T follicular helper cell (primary cell): ENCODE measurements at regions not wholly inside any gene's neighbourhood (a gene's known extent, or its start where the extent isn't known, plus 50 kb on each side); places are given as distances from the start of the nearest gene placed in this dataset.
"Not testable (repeated sequence)": the region's sequence is repeated elsewhere in the genome, so short reads cannot be mapped to it uniquely, and the experiment has no call there.

Source experiments
- DNase-seq: peaks from one replicate; pipeline ENCODE4 v3.0.0-alpha.2; 2020; ENCODE audit warnings: low read depth

DNA sequence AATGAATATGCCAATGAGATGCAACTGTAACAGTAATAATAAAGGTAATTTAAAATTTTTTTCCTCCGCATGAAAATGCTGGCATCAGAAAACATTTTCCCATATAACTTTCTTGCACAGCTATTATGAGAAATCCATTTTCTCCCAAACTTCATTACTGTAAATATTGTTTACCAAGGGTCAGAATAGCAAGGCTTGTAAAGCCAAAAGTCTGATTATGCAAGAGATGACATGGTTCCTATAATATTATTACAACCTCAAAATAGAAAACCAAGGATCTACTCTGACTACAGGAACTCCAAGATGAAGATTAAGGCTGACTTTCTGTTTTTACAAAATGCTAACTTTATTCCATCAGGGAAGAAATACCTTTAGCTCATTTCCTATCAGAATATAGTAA is 162.7 kb upstream of the CDK1 start:
- no peak for DNase-seq

DNA sequence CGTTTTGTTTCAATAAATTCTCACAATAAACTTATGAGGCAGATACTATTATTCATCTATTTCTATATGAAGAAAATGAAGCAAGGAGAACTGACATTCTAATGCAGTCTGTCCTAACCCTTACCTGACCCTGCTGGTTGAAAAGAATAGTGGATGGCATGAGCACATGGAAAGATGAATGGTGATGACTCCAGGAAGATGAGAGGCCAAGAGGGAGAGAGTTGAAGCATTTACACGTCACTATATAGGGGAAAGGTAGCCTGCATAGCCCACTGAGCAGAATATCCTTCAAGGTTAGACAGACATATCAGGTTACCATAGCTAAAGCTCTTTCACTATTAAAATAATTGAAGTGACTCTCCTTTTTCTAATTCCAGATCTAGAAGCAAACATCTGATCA is 163.9 kb upstream of the CDK1 start:
- no peak for DNase-seq

DNA sequence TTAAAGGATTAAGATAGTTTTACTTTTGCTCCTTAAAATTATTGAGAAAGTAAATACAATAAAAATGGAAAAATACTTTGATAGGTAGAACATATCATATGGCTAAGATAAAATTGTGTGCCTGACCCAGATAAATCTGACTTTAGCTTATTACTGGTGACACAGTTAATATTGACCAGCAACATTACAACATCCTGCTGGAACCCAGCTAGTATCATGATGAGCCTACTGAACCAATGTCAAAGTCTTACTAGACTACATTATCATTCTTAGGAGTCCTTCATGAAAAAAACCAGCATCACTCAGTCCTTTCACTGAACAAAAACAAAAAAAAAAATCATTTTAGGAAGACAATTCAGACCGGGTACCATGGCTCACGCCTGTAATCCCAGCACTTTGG is 164.8 kb upstream of the CDK1 start:
- no peak for DNase-seq

DNA sequence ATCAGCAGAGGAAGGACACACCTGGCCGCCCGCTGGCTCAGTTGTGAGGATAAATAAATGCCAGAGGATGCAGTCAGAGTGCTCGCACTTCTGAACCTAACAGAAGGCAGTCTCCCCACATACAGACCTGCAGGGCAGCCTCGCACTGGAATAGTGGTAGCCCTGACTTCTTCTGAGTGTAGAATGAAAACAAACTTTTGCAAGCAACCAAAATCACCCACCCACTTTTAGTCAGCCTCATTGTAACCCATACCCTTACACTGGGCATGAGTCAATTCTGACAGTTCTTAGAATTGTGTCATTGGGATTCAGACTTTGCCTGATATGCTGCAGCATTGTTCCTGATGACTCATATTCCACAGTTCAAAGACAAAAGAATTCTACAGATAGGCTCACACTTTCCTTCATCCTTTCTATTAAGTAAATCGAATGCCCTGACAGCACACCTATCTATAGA is 167.0 kb upstream of the CDK1 start:
- DNase-seq, result no peak

DNA sequence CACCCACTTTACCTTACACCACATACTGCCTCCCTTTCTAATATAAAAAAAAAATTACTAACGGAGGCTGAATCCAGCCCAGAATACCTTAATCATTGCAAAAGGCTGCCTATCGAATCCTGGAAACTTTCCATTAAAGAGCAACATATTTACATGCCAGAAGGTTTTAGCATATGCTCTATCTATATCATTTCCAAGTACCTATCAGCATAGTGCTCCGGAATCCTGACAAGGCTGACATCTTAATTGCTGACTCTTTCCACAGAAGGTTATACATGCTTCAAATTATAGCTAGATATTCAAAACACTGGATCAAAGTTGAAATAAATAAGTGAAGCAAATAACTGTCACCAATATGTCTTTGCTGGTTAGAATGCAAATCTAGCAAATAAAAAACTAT is 170.9 kb upstream of the CDK1 start:
- DNase-seq, result no peak

DNA sequence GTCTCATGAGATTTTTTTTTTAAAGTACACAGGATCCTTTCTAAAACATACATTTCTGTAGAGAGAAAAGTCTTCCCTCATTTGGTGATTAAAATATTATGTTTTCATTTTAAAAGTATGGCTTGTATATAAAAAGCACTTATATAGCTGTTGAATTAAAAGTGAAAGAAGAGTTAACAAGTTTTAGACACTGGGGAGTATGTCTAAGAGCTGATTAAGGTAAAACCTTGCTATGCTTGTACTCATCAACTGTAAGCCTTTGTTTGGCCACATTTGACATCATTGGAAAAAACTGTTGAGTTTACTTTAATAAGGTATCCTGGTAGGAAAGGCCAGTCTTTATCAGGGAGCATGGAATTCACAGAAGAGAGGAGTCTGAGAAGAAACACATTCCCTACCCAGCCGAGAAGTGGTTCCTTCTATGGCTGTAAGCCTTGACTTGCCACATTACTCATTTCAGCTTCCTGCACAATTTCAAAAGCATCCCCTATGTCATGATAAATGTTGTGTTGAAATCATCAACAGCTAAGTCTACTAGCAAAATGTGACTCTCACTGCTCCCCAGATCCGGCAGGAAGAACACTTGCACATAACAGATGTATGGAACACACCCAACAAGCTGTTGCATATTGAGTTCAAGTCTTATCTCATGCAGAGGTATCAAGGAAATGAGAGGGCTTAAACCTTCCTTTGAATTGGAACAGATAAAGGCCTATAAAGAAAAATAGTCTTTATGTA is 171.8 kb upstream of the CDK1 start:
- DNase-seq, result no peak

DNA sequence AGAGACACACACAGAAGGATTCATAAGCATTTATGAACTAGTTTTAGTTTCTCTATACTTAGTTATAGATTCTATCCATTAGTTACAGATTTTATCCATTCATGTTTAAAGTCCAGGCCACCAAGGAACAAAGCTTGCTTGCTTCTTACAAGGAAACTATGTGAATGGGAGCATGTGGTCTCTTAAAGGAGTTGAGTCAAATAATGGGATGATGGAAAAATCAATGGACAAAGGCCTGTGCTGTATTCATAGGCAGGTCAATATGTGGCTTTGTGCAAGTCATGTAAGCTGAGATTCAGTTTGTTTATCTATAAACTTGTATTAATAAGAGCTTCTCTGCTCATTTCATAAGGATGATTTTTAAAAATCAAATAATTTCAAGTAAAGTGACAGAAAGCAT is 172.8 kb upstream of the CDK1 start:
- DNase-seq, result no peak

DNA sequence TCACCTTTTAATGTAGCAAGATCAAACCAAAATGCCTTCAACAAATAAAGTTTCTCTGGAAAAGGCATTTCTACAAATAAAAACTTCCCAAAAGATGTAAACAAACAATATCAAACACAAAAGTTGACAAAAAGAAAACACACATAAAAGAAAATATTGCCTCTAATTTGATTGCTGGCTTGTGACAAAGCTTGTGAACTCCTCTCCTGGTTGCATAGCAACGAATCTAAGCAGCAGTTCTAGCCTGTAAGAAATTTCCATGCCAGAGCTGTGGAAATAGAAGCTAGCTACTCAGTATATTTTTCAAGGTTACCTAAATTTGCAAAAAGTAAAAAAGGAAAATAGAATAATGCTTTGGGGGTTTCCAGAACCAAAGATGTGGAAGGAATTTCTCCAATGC is 173.9 kb upstream of the CDK1 start:
- DNase-seq, result no peak

DNA sequence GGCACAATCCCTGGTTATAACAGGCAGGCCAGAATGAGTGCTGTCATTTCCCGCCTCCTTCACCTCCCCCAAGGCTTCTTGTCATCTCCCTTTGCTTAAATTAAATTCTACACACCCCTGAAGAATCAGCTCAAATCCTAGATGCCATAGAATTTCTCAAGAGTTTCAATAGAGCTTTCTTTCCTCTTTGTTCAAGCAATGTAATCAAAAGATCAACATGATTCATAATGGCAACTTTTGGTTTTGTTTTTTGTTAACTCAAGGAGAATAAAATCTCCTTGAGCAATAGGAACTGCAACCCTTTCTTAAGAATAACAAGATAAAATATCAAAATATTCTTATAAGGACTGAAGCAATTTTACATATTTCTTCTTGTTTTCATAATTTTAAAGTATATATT is 180.8 kb upstream of the CDK1 start:
- no peak for DNase-seq

DNA sequence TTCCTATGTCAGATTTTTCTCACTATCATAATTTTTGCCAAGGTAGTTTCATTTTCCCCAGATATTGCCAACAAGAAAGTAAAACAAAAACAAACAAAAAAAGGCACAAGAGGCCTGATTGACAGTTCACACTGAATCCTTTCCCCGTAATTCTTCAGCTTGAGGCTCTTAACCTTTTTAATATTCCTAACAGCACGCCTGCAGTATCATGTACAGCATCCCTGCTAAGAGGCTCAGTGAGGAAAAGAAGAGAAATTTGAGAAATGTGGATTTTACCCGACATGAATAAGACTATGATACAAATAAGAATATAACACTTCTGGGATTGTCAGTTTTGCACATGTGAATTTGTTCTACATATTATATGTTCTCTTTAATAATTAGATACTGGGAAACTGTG is 182.4 kb upstream of the CDK1 start:
- DNase-seq, result no peak

DNA sequence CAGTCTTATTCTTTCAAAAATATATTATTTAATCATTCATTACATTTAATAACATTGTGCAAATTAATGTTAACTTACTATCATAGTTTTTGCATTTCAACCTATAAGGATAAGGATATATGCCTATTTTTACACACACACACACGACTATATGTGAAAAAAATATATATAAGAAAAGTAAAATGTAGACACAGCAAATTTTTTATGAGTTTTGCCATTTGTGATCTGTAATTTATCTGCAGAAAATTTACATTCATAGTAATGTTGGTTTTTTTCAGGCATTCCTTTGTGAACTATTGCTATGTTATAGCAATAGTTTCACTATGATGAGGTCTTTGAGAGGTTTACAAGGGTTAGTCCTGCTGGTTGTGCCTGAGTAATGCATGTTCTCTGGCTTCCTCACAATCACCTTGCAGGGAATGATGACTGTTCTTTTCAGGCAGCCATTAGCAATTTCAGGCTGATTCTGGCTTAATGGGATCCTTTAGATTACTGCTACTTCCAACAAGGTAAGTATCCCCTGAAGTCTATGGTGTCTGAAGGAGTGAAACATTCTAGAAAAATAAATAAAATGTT is 183.7 kb upstream of the CDK1 start:
- no peak for DNase-seq

DNA sequence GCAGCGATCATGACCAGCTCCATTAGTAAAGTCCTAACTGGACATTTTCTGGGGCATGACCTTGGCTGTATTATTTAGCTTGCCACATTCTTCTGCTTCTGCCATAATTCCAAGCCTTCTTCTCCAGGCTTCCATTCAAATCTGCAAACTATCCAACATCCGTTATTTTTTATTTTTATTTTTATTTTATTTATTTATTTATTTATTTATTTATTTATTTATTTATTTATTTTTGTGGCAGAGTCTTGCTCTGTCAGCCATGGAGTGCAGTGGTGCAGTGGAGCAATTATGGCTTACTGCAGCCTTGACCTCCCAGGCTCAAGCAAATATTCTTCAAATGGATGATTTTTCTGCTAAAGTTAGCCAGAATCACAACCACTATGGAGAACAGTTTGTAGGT is 187.2 kb upstream of the CDK1 start:
- DNase-seq, result no peak

DNA sequence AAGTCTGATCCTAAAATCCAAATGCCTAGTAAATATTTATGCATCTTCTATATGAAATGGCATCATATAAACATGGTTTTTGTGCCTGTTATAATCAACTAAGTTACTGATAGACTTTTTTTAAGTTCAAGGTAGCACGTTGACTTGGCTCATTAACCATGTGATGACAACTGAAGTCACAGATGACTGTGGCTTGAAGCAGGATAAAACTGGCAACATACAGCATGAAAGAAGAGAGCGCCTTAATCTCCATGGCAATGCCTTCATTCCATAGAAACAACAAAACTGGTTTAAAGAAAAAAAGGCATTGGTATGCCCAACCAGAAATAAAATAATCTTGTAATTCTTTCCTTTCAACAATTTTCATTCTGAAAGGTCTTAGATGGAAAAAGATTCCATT is 188.9 kb upstream of the CDK1 start:
- DNase-seq, result no peak

DNA sequence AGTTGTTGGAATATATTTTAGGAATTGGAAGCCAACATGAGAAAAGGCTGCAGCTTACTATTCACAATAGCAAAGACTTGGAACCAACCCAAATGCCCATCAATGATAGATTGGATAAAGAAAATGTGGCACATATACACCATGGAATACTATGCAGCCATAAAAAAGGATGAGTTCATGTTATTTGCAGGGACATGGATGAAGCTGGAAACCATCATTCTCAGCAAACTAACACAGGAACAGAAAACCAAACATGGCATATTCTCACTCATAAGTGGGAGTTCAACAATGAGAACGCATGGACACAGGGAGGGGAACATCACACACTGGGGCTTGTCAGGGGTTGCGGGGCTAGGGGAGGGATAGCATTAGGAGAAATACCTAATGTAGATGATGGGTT is 192.1 kb upstream of the ANK3 start:
- DNase-seq, result not testable (repeated sequence)

DNA sequence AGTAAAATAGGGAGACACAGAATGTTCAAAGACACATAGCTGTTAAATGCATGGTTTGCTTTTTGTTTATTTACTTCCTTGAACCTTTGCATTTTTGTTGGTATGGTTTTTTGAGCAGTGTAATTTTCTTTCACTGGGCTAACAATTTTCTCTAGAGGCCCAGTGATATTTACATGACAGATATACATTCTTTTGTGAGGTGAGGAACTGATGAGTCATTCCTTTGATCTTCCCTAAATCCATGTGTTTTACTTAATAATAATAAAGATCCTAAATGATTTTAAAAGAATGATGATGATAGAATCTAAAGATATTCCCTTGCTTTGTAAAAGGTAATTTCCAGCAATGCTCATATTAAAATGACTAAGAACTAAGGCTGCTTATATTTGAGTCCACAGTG is 188.5 kb upstream of the ANK3 start:
- no peak for DNase-seq

DNA sequence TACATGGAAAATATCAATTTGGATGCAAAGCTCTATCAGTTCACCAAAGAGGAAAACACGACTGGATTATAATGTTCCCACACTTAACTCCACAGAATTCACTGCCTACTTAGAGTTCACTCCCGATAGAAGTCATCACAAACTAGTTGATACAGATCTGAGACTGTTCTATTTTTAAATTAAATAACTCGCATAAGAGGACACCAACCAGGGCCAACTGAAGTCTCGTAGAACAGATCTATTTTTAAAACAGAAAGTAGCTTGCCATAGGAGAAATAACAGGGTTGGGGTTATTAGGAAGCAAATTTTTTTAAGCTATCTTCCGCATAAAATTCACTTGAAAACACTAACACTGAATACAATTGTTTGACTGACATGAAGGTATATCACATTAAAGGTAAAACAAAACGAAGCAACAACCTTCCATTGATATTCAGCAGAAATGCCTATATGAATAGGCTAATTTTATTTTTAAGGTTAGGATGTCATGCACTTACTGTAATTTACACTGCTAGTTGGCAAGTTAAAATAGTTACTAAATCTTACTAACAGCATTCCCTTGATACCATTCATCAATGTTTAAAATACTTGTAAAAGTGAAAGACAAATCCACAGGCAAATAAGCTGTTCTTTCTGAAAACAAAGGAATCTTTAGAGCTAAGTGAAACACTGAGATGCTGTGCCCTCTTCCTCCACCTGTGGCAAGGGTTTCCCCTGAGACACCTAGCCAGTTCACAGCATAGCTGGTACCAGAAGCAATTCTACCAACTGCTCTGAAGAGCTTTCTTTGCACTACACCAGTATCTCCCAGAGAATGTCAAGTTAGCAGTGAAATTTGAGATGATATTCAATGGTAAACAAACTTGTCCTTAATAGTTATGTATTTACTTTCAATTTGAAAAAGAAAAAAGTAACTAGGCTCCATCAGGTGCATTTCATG is 186.7 kb upstream of the ANK3 start:
- no peak for DNase-seq

DNA sequence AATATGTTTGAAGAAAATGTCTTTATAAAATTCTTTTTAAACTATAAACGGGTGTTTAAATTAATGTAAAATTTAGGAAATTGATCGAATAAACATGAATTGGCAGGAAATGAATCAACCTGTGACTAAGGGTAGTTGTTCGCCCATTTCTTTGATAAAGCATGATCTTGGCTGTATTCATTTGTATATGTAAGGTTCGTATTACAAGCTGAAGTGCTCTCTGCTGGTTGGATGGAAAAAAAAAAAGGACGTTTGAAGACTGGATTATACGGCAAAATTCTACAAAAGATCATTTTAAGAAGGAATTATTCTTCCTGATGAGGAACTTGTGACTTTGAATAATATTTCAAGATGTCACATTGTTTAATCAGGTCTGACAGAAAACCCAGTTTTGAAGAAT is 185.4 kb upstream of the ANK3 start:
- no peak for DNase-seq

DNA sequence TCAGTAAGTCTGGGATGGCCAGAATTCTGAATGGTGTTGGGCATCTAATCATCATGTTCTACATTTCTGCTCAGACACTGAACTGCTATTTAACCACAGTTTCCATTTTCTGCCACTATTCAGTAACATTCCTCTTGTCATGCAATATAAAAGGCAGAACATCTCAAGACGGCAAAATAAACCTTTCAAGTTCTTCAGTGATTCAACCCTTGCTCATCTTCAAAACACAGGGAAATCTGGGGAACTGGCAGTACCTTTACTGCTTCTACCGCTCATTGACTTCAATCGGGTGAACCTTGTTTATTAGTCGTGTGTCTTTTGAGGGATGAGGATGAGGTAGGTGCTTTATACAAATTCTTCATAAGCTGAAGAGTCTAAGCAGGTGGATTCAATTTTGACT is 184.7 kb upstream of the ANK3 start:
- DNase-seq, result no peak

DNA sequence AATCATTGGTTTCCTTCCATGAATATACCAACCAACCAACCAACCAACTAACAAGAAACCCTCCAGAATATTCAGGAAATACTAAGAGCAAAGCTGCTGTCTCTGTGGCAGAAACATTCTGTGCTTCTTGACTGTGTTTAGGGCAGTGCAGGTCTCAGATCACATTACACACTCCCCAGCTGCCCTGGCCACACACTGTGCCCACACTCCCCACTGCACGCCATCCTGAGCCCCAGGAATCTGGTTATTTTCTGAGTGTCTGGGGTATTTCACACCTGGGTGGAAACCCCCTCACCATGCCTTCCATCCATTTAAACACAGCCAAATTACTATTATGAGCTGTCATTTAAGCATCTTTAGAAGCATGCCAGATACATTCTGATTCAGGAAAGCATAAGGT is 183.7 kb upstream of the ANK3 start:
- no peak for DNase-seq

DNA sequence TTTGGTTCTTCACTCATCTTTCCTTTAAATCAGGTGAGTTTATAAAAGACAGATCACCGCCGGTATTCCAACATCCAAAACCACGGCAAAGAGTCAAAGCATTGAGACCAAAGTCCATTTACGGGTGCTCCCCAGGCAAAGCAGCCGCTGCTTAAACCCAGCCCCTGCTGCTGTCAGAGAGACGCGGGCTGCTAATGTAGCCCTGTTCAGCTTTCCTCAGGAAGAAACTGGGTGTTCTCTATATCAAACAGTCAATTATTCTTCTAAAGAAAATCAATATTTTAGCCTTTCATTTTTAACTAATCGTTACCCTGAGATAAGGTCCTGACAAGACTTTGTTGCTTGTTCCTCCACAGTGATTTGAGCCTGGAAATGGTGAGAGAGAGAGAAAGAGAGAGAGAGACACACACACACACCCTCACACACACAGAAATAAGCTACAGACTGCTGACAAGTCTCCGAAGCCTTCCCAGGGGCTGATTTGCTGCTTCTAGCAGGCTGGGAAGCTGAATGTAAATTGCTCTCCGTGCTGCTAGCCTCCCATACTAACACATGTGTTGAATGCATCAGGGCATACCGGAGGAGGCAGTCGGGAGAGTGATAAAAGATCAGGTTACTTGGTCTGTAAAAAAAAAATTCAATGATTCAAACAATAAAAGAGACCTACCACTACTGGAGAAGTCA is 183.0 kb upstream of the ANK3 start:
- DNase-seq, result no peak

DNA sequence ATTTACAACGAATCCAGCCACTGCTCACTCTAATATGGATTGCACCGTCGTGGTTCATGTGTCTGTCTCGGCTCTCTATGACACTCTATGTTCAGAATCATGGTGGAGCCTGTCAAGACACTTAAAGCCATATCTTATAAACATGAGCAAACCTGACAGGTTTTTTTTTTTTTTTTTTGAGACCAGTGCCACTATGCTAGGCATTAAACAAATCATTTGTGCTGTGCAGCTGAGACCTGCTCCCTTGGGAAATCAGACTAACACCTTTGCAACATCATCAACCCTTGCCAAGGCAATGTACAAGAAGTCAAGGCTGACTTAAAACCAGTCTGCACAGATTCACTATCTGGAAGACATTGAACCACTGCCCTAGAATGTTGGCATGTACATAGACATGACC is 181.2 kb upstream of the ANK3 start:
- DNase-seq, result no peak

DNA sequence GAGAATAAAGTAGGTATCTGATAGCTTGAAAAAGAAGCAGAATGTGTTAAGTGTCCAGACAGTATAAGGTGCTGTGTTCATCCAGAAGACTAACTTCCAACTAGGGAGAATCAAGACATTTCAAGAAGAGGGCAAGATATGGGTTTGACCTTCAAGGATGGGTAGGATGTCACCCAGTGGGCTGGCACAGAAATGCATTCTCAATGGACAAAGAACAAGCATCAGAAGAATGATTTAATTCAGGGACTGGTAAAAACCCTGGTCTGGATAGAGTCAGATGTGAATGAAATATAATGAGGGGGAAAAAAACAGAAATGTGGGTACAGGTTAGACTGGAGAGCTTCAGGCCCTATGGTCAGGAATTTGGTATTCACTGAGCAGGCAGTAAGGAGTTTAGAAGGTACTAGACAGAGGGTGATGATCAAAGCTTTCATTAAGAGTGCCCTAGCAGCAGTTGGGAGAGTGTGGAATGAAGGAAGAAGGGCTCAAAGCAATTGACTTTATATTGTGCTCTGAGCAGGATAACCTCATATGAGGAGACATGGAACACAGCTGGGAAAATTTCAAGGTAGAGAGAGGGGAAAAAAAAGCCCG is 180.7 kb upstream of the ANK3 start:
- DNase-seq, result no peak
